Panc1 (cell line): ENCODE measurements at regions not wholly inside any gene's neighbourhood (a gene's known extent, or its start where the extent isn't known, plus 50 kb on each side); places are given as distances from the start of the nearest gene placed in this dataset.

Experiments
- ATAC-seq: fragments of 200-7000 bp; cut with Tn5 transposase; 2 replicates; pipeline ENCODE4 v1.9.1; 2020; ENCODE audit warnings: mild to moderate bottlenecking, moderate library complexity
- BruUV-seq: library from RNA; stranded (reverse); fragments of 400-500 nt; replicated peaks from 2 replicates; lab custom pipeline; 2021; lab: Mats Ljungman, UMichigan
- CTCF ChIA-PET: fragments of 300-600 bp; sonication (Branson Sonifier 250); formaldehyde crosslinking; loops from one replicate; lab custom pipeline; 2022; ENCODE audit warnings: antibody characterized with exemption; lab: Charles Lee
- POLR2A ChIA-PET: fragments of 300-600 bp; sonication (Branson Sonifier 250); formaldehyde crosslinking; loops from one replicate; lab custom pipeline; 2022; ENCODE audit warnings: antibody characterized with exemption; lab: Charles Lee
- DNase-seq: peaks from one replicate; pipeline ENCODE4 v3.0.0-alpha.2; 2010; ENCODE audit warnings: low read depth, low spot score
- H3K27ac ChIP-seq: 2 replicates; pipeline ENCODE4 v1.5.1; 2011; ENCODE audit warnings: mild to moderate bottlenecking, low read length, inconsistent platforms
- H3K27me3 ChIP-seq: fragments of 200-500 bp; sonication (Bioruptor generic); 2 replicates; pipeline ENCODE4 v1.6.0; 2014; ENCODE audit warnings: low read length, inconsistent platforms; ENCODE audit not compliant: control insufficient read depth, insufficient read depth
- H3K36me3 ChIP-seq: fragments of 200-500 bp; sonication (Bioruptor generic); 2 replicates; pipeline ENCODE4 v1.5.1; 2014; ENCODE audit warnings: inconsistent platforms, mild to moderate bottlenecking, low read length, moderate library complexity; ENCODE audit not compliant: control insufficient read depth, insufficient read depth
- H3K4me1 ChIP-seq: 2 replicates; pipeline ENCODE4 v1.5.1; 2011; ENCODE audit warnings: inconsistent platforms, mild to moderate bottlenecking, low read length, moderate library complexity; ENCODE audit not compliant: control insufficient read depth, insufficient read depth
- H3K4me3 ChIP-seq, 2 experiments: 2 replicates each; pipeline ENCODE4 v1.5.1; 2011 to 2012; ENCODE audit warnings: low read depth in 2 of 2, low read length in 2 of 2, mild to moderate bottlenecking in 2 of 2, inconsistent platforms in 1 of 2, moderate library complexity in 1 of 2
- H3K9me3 ChIP-seq: fragments of 200-500 bp; sonication (Bioruptor generic); 2 replicates; pipeline ENCODE4 v1.5.1; 2014; ENCODE audit warnings: low read depth, mild to moderate bottlenecking, inconsistent platforms, low read length, moderate library complexity; ENCODE audit not compliant: control insufficient read depth, insufficient read depth
- CTCF ChIP-seq: fragments of 450-650 bp; IDR thresholded peaks from 2 replicates; pipeline ENCODE4 v1.5.1; 2017; ENCODE audit warnings: mild to moderate bottlenecking
- POLR2AphosphoS5 ChIP-seq: IDR thresholded peaks from 2 replicates; pipeline ENCODE4 v1.6.1; 2012; ENCODE audit warnings: mild to moderate bottlenecking, low read depth, low read length, moderate library complexity
- REST ChIP-seq, 2 experiments: IDR thresholded peaks; 2 replicates each; pipeline ENCODE4 v1.6.1; 2011 to 2012; ENCODE audit warnings: low read depth in 2 of 2, control low read depth in 1 of 2, low read length in 1 of 2, mild to moderate bottlenecking in 1 of 2, moderate library complexity in 1 of 2; ENCODE audit not compliant: insufficient read depth in 1 of 2
- SIN3A ChIP-seq: IDR thresholded peaks from 2 replicates; pipeline ENCODE4 v1.6.1; 2012; ENCODE audit warnings: low read depth, mild to moderate bottlenecking, low read length, moderate library complexity, borderline replicate concordance; ENCODE audit not compliant: insufficient read depth
- TCF7L2 ChIP-seq: IDR thresholded peaks from 2 replicates; pipeline ENCODE4 v1.6.1; 2011; ENCODE audit warnings: mild to moderate bottlenecking, low read depth, low read length, inconsistent platforms
- in situ Hi-C: cut with HindIII; loops from 2 replicates; pipeline ENCODE4 v1.10.0; 2016; ENCODE audit warnings: low sequenced_read_pairs, low pct_unique_long_range_greater_than_20kb
- intact Hi-C: fragments of 100-400 bp; cut with micrococcal nuclease; formaldehyde crosslinking; loops from one replicate; pipeline ENCODE4 v1.10.0; 2022; ENCODE audit not compliant: unreplicated experiment

GRCh38 chr2:129798626-129799025 is 180.8 kb upstream of the RAB6C start:
- ChIA-PET POLR2A (no interaction called here), CTCF (no interaction called here)
- no peak for ATAC-seq
- H3K4me3 ChIP-seq, result no peak overlapping the region
- no peak for DNase-seq
- no peak for TF ChIP-seq REST (IDR thresholded peaks at IDR 0.05; ENCODE audit: insufficient read depth in 1 of 2, low read depth in 2 of 2, low read length in 1 of 2)
- no peaks in the 10 kb centered on the region for H3K9me3 ChIP-seq
- no peaks in the 10 kb centered on the region for H3K4me1 ChIP-seq
- H3K36me3 ChIP-seq, result no peaks in the 10 kb centered on the region
- 0 out of 2 replicates have a peak, but pooled peaks cover 2% of the 10 kb centered on the region for H3K27me3 ChIP-seq
- H3K27ac ChIP-seq, result no peak overlapping the region
- intact Hi-C loops (no loop called here), in situ Hi-C loops (no loop called here)
- BruUV-seq, result no TSS peak

- ChIA-PET CTCF (no interaction called here), POLR2A (no interaction called here)
- TF ChIP-seq CTCF (no peak), SIN3A (no peak)
- intact Hi-C loops, result no loop called here
- H3K9me3 ChIP-seq, result no peaks in the 10 kb centered on the region
- H3K27ac ChIP-seq, result no peak overlapping the region
- H3K36me3 ChIP-seq, result no peaks in the 10 kb centered on the region
- no peak for ATAC-seq
- H3K27me3 ChIP-seq, result 0 out of 2 replicates have a peak, but pooled peaks cover 2% of the 10 kb centered on the region
- no peak for DNase-seq
- H3K4me3 ChIP-seq, result no peak overlapping the region
- no TSS peak for BruUV-seq
- no peaks in the 10 kb centered on the region for H3K4me1 ChIP-seq
- in situ Hi-C loops, result no loop called here
Observed at GRCh38 chr2:129799036-129799958, 180.2 kb upstream of the RAB6C start.

- no peaks in the 10 kb centered on the region for H3K4me1 ChIP-seq
- no peaks in the 10 kb centered on the region for H3K9me3 ChIP-seq
- POLR2A ChIA-PET, result no interaction called here
- H3K36me3 ChIP-seq, result no peaks in the 10 kb centered on the region
- CTCF ChIA-PET, result no interaction called here
- H3K27me3 ChIP-seq, result 0 out of 2 replicates have a peak, but pooled peaks cover 2% of the 10 kb centered on the region
- in situ Hi-C loops, result no loop called here
- H3K27ac ChIP-seq, result no peak overlapping the region
- DNase-seq, result no peak
- H3K4me3 ChIP-seq, result no peak overlapping the region
- intact Hi-C loops, result no loop called here
- BruUV-seq, result no TSS peak
- TF ChIP-seq TCF7L2 (no peak), POLR2AphosphoS5 (no peak), CTCF (no peak), SIN3A (no peak), REST (IDR thresholded peaks at IDR 0.05; ENCODE audit: insufficient read depth in 1 of 2, low read depth in 2 of 2, low read length in 1 of 2) (no peak)
- no peak for ATAC-seq
Observed at GRCh38 chr2:129800285-129800684, 179.2 kb upstream of the RAB6C start.
